RKO (cell line): ENCODE measurements at regions not wholly inside any gene's neighbourhood (a gene's known extent, or its start where the extent isn't known, plus 50 kb on each side); places are given as distances from the start of the nearest gene placed in this dataset.
A peak's percentile ranks its signal among the peaks of the same experiment; 100 is the strongest.

ENCODE experiments used
- DNase-seq: peaks from one replicate; pipeline ENCODE4 v3.0.0-alpha.2; 2016; ENCODE audit warnings: low spot score

- DNase-seq = no peak
Observed at GRCh38 chr4:162732876-162733275, 433.8 kb downstream of the NAF1 start.

GRCh38 chr4:162727766-162728165 is 438.9 kb downstream of the NAF1 start:
- no peak for DNase-seq

GRCh38 chr4:162727232-162727631 is 439.5 kb downstream of the NAF1 start:
- peak; percentile 14 for DNase-seq

- DNase-seq = no peak
Observed at GRCh38 chr4:162715401-162715800, 451.3 kb downstream of the NAF1 start.

GRCh38 chr4:162707962-162708361 is 458.7 kb downstream of the NAF1 start:
- DNase-seq = no peak

GRCh38 chr4:162706632-162707031 is 460.1 kb downstream of the NAF1 start:
- DNase-seq = no peak

GRCh38 chr4:162706051-162706450 is 460.6 kb downstream of the NAF1 start:
- DNase-seq = no peak

GRCh38 chr4:162705130-162705803 is 461.4 kb downstream of the NAF1 start:
- no peak for DNase-seq

- peak; percentile 3 for DNase-seq
Observed at GRCh38 chr4:162700815-162701361, 465.8 kb downstream of the NAF1 start.

GRCh38 chr4:162700358-162700757 is 466.3 kb downstream of the NAF1 start:
- DNase-seq = no peak

- no peak for DNase-seq
Observed at GRCh38 chr4:162699629-162700028, 467.1 kb downstream of the NAF1 start.

- DNase-seq = no peak
Observed at GRCh38 chr4:162685410-162685809, 481.3 kb downstream of the NAF1 start.

GRCh38 chr4:162684998-162685397 is 481.7 kb downstream of the NAF1 start:
- no peak for DNase-seq

GRCh38 chr4:162684371-162684700 is 482.4 kb downstream of the NAF1 start:
- no peak for DNase-seq

GRCh38 chr4:162683659-162684370 is 482.9 kb downstream of the NAF1 start:
- peak; percentile 12 for DNase-seq

- no peak for DNase-seq
Observed at GRCh38 chr4:162682651-162683050, 484.0 kb downstream of the NAF1 start.

GRCh38 chr4:162681212-162681611 is 485.5 kb downstream of the NAF1 start:
- DNase-seq = no peak

- DNase-seq = no peak
Observed at GRCh38 chr4:162675661-162676060, 491.0 kb downstream of the NAF1 start.

- no peak for DNase-seq
Observed at GRCh38 chr4:162661913-162662312, 498.1 kb upstream of the FSTL5 start.

- no peak for DNase-seq
Observed at GRCh38 chr4:162659716-162660115, 495.9 kb upstream of the FSTL5 start.

GRCh38 chr4:162657966-162658365 is 494.2 kb upstream of the FSTL5 start:
- DNase-seq = no peak

GRCh38 chr4:162650166-162650565 is 486.4 kb upstream of the FSTL5 start:
- no peak for DNase-seq

GRCh38 chr4:162645381-162645780 is 481.6 kb upstream of the FSTL5 start:
- DNase-seq = no peak

GRCh38 chr4:162644346-162644745 is 480.5 kb upstream of the FSTL5 start:
- DNase-seq = peak; percentile 15
